H7 (cell line): ENCODE measurements at regions not wholly inside any gene's neighbourhood (a gene's known extent, or its start where the extent isn't known, plus 50 kb on each side); places are given as distances from the start of the nearest gene placed in this dataset.

Source experiments
- DNase-seq: peaks from one replicate; pipeline ENCODE4 v3.0.0; 2012
- H3K27me3 ChIP-seq: 2 replicates; pipeline ENCODE4 v1.6.0; 2011; ENCODE audit warnings: mild to moderate bottlenecking, low read length; ENCODE audit not compliant: control insufficient read depth, insufficient read depth
- H3K36me3 ChIP-seq: replicated peaks from 2 replicates; pipeline ENCODE4 v1.5.1; 2011; ENCODE audit warnings: low read length; ENCODE audit not compliant: control insufficient read depth, insufficient read depth
- H3K4me3 ChIP-seq: 2 replicates; pipeline ENCODE4 v1.5.1; 2011; ENCODE audit warnings: low read depth, mild to moderate bottlenecking, control low read depth, low read length, moderate library complexity; ENCODE audit not compliant: insufficient read depth

DNA sequence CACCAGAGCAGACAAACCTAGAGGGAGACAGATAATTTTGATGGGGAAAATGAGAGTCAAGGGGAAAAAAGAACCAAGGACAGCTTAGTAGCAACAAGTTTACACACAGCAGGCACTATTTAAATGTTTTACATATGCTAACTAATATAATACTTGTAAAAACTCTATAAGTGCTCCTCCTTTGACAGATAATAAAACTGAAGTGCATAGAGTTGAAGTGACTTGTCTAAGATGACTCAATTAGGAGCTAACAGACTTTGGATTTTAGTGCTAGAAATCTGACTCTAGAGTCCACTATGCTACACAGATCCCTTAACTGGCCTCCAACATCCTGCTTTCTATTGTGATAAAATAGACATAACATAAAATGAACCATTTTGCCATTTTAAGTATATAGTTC, 506.9 kb downstream of the SATB2 start:
- no peak for DNase-seq
- no peaks in the 10 kb centered on the region for H3K36me3 ChIP-seq
- H3K27me3 ChIP-seq: no peaks in the 10 kb centered on the region
- no peak overlapping the region for H3K4me3 ChIP-seq

DNA sequence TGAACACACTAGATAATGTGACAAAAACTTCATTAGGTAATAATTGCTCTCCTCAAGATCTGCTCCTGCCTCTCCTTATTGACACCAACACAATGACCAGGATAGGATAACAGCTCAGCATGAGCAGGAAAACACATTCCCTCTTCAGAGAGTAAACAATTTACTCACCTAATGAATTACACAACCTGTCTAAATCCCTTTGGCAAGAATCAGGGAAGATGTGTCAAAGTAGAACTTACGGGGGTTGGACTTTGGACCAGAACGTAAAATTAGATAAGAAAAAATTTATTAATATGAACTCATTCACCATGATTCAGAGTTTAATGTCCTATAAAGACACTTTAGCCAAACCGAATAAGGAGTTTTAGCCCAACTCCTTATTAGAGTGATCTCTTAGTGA, 512.2 kb downstream of the SATB2 start:
- H3K4me3 ChIP-seq: no peak overlapping the region
- no peak for DNase-seq
- no peaks in the 10 kb centered on the region for H3K27me3 ChIP-seq
- H3K36me3 ChIP-seq: no peaks in the 10 kb centered on the region

DNA sequence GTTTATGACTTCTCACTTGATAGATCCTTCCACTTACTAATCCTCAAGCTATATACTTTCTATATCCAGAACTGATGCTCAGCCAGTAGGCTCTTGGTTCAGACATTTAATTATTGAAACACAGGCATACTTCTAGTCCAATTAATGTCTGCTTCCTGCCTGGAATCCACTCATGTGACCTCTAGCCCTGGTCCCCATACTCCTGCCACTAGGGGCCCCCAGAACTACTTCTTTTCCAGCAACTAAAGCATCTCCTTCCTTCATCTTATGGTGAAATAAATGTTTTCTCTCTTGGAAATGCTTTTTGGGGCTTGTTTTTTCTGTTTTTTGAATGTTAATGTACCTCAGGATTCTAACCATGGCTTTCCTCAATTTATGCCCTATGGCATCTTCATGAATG, 527.6 kb downstream of the SATB2 start:
- Histone ChIP-seq H3K27me3 (no peaks in the 10 kb centered on the region), H3K36me3 (no peaks in the 10 kb centered on the region), H3K4me3 (no peak overlapping the region)
- DNase-seq: peak; percentile 15

DNA sequence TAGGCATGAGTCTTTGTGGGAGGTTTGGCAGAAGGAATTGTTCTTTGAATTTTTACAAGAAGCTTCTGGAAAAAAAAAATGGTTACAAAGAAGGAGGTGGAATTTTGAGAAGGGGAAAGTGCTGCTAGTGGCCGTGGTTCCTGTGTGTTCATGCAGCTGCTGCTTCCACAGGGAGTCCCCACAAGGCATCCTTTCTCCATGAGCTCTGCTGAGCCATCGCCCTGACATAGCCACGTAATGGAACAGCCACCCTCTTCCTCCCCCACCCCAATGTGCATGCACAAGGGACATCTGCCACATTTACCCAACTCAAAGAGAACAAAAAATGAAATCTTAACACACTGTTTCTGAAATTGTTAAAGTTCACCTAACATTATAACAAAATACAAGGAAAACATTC, 529.7 kb downstream of the SATB2 start:
- no peaks in the 10 kb centered on the region for H3K27me3 ChIP-seq
- no peaks in the 10 kb centered on the region for H3K36me3 ChIP-seq
- H3K4me3 ChIP-seq: no peak overlapping the region
- DNase-seq: no peak

DNA sequence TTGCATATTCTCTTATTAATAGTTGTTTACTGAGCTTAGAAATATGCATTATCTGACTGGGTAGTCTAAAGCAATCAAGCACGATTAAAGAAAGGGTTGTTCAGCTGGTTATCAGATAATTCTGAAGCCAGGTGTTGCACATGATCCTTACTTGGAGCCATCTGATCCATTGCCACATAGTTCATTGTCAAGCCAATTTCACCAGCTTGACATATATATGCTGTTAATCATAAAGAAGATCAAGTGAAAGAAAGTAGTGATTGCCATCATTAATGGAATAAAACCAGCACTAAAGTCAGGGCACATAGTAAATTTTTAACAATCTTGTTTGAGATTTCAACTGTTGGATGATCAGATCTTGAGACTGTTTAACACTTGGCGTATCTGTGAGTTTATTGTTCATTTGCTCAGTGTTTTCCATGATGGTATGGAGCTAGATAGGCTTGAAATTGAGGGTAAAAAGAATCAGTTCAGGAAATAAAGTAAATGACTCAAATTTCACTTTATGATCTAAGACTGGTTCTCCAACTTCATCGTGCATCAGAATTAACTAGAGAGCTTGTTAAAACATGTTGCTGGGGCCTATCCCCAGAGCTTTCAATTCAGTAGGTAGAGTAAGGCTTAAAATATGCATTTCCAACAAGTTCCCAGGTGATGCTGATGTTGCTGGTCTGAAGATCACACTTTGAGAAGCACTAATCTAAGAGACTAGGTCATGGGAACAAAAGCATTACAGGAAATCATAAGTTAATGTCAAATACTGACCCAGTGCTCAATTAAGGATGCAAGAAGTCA, 539.6 kb downstream of the SATB2 start:
- DNase-seq: no peak
- no peaks in the 10 kb centered on the region for H3K36me3 ChIP-seq
- no peaks in the 10 kb centered on the region for H3K27me3 ChIP-seq
- H3K4me3 ChIP-seq: no peak overlapping the region

DNA sequence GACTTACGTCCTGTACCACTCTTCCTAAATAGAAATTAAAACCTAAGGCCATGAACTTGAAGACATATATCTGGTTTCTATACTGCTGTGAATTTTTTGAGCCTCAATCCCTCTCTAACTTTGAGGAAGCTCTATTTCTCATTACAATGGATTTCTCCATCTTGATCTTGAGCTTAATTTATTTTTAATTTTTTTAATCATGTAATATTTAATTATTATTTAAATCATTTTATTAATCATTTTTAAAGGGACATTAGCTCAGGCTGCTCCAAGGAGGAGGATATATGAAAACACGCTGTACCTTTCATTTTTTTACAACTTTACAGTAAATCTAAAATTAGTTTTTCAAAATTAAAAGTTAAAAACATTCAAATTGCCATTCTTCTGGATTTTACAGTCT, 540.5 kb downstream of the SATB2 start:
- H3K4me3 ChIP-seq: no peak overlapping the region
- H3K27me3 ChIP-seq: no peaks in the 10 kb centered on the region
- no peak for DNase-seq
- H3K36me3 ChIP-seq: no peaks in the 10 kb centered on the region

DNA sequence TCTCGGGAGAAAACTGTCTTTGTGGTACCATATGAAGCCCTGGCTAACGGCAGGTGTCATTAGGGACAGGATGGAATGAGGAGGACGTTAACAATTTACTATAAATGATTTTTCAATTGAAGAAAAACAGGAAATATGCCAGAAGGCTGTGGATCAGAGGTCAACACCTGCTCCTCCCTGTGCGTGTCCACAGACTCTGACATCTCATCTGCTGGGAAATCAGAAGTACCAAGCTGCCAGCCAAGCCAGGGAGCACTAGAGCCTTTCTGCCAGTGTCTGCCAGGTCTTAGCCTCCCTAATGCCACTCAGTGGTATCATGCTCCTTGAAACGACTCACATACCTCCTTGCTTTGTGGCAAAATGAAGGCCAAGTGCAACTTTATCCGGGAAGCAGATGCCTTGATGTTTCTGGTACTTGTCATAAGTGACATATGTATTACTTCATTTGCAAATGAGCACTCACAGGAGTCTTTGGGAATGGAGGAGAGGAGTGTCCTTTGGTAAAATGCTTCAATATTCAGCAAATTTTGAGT, 541.1 kb downstream of the SATB2 start:
- no peak overlapping the region for H3K4me3 ChIP-seq
- H3K27me3 ChIP-seq: no peaks in the 10 kb centered on the region
- no peaks in the 10 kb centered on the region for H3K36me3 ChIP-seq
- no peak for DNase-seq

DNA sequence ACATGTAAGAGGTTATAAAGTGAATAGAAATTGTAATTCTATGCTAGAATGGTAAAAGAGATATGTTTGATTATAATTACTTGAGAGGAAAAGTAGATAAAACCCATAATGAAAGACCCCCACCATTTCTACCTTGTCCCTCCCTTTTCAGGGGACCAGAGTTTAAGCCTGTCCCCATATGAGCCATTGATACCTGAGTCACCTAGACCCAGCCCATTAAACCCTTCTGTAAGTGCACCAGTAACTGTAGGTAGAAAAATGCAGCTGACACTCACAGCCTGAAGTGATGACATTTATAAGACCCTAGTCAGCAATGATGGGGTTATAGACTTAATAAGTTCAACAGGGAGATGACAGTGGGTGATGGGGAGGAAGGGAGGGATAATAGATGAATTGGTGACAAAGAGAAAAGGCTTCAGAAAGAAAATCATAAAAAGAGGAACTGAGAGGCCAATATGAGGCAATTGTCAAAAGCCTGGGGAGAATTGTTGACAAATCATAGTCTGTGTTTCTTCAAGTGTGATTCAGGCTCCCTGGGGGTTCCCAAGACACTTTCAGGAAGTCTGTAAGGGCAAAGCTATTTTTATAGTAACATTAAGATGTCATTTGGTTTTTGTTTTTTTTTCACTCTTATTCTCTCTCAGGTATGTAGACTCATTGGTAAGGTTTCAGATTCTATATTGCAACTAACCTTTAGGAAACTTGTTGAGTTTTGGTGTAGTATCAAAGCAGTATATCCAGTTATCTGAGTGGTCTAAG, 544.2 kb downstream of the SATB2 start:
- Histone ChIP-seq H3K4me3 (no peak overlapping the region), H3K27me3 (no peaks in the 10 kb centered on the region), H3K36me3 (no peaks in the 10 kb centered on the region)
- DNase-seq: no peak

DNA sequence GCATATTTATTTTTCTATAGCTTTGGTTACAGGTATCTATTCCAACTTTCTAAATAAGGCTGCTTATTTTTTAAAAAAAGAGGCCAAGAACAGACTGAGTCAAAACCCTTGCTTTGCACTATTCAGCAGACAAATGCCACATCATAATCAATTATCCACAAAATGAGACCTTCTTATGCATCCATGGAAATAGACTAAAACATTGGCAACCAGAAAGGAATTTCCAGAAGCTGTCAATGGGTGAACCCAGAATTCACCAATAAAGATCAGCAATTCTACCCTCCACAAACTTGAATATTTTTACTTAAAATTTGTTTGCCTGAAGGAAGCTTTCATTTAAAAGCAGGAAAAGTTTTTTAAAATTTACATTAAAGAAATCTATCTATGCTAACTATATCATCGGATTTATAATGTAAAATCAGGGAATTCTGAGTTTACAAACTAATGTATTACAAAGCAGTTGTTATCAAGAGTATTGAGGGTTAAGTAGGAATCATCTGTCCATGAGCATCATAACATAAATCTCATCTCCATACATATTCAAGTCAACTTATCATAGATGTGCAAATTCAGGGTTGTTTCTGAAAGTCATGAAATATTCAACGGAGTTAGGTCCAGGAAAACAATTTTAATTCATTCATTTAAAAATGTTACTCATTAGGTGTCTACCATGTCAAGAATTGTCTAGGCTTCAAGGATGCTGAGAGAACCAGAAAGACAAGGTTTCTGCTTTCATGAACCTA, 548.0 kb downstream of the SATB2 start:
- H3K4me3 ChIP-seq: no peak overlapping the region
- no peaks in the 10 kb centered on the region for H3K27me3 ChIP-seq
- no peak for DNase-seq
- no peaks in the 10 kb centered on the region for H3K36me3 ChIP-seq

DNA sequence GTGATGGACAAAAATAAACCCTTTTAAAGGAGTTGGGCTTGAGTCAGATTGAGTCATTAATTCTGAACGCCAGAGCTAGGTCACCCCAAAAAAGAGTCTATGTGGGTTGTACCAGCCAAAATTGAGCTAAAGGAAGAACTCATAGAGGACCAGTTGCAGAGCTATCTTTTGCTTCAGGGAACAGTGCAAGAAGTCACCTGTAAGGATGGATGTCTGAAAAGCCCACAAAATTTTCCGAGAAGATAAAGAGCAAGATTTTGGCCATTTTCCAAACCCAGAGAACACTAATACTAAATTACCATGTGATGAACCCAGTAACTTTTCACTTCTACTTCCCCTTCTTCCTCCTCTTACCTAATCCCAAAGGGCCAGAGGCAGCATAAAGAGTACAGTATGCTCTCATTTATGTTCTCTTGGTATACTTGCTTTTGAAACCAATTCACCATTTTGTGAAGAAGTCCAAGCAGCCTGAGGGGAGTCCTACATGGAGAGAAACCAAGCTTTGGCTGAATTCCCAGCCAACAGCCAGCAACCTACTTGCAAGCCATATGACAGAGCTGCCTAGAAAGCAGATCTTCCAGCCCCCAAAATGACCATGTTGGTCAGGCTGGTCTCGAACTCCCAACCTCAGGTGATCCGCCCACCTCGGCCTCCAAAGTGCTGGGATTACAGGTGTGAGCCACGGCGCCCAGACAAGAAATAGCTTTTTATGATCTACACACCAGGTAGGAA, 551.7 kb downstream of the SATB2 start:
- no peak for DNase-seq

DNA sequence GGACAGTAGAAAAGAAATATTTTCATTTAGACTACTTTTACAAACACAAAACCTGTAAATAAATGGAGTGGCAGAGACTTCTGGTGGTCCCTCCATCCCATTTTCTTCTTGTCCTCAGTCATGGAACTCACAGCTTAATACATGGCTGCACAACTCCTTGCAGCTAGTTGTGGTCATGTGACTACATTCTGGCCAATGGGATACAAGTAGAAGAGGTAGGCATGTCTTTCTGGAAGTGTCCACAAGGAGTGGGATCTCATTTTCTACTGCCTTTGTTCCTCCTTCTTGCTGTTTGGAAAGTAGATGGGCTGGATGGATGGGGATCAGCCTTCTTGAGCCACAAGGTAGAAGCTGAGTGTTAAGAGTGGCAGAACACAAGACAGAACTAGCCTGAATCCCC, 555.8 kb downstream of the SATB2 start:
- Histone ChIP-seq H3K36me3 (no peaks in the 10 kb centered on the region), H3K27me3 (no peaks in the 10 kb centered on the region), H3K4me3 (no peak overlapping the region)
- peak; percentile 6 for DNase-seq

More for the DNA sequence above, 551.7 kb downstream of the SATB2 start:
- no peaks in the 10 kb centered on the region for H3K36me3 ChIP-seq
- H3K4me3 ChIP-seq: no peak overlapping the region
- no peaks in the 10 kb centered on the region for H3K27me3 ChIP-seq

DNA sequence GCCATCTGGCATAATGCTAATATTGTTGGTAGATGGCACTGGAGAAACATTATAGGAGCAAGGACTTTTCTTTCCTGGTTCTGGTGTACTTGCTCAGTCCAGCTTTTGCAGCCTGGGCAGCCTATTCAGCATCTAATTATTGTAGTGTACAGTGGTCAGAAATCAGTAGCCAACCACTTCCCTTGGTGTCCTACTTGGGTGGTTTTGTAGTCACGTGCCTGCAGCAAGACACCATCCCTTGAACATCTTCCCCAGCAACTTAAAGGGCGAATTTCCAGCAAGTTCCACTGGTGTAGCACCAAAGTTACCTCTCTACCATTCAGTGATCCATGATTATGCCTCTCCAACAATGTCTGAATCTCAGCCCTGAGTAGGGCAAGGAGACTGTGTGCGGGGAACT, 557.6 kb downstream of the SATB2 start:
- Histone ChIP-seq H3K4me3 (no peak overlapping the region), H3K27me3 (no peaks in the 10 kb centered on the region), H3K36me3 (no peaks in the 10 kb centered on the region)
- DNase-seq: no peak

DNA sequence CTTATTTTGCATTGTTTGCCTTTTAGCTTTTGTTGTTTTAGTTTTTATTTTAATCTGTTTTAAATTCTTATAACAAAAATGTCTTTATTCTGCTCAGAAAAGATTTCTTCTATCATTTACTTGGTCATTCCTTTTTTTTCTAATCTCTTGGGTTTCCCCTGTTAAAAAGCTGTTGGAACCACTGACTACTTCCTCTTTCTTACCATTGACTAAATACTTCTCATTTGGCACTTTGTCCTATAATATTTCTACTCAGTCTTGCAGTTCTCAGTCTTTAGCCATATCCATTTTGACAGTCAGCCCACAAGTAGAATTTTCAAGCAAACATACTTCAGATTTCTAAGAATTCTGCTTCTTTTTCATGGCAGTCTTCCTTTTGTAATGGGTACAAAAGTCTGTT, 567.2 kb downstream of the SATB2 start:
- DNase-seq: no peak
- Histone ChIP-seq H3K36me3 (no peaks in the 10 kb centered on the region), H3K4me3 (no peak overlapping the region), H3K27me3 (no peaks in the 10 kb centered on the region)

DNA sequence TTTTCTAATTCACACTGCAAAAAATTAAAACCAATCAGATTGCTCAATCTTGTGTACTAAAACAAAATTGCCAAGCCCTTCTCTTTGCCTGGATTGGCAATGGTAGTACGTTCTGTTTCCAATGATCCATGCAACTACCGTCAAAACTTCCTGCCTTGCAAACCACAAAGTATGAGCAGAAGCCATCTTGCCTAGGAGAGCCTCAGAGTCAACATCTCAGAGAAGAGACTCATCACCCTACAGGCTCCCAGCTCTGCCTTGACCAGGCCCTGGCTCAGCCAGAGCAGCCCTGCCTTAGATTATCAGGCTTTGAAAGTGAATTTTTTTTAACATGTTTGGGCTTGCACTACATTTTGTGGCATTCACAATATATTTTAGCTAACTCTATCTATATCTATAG, 574.1 kb downstream of the SATB2 start:
- Histone ChIP-seq H3K36me3 (no peaks in the 10 kb centered on the region), H3K27me3 (no peaks in the 10 kb centered on the region)
- DNase-seq: no peak

More for the DNA sequence above, 574.1 kb downstream of the SATB2 start:
- no peak overlapping the region for H3K4me3 ChIP-seq
